HG03103 (cell line): ENCODE measurements at regions not wholly inside any gene's neighbourhood (a gene's known extent, or its start where the extent isn't known, plus 50 kb on each side); places are given as distances from the start of the nearest gene placed in this dataset.
A peak's percentile ranks its signal among the peaks of the same experiment; 100 is the strongest.
"Not testable (repeated sequence)": the region's sequence is repeated elsewhere in the genome, so short reads cannot be mapped to it uniquely, and the experiment has no call there.

Experiments used
- ATAC-seq: cut with Tn5 transposase; IDR thresholded peaks from one replicate; pipeline ENCODE4 v1.9.1; 2021; ENCODE audit warnings: low read depth; ENCODE audit not compliant: unreplicated experiment

GRCh38 chr9:74362423-74362822, 134.7 kb upstream of the RORB start:
- ATAC-seq, result no peak

- no peak for ATAC-seq
These were observed 131.0 kb upstream of the RORB start for GRCh38 chr9:74366111-74366510.

- ATAC-seq, result no peak
These were observed 127.3 kb upstream of the RORB start for GRCh38 chr9:74369844-74370243.

- no peak for ATAC-seq
These were observed 123.8 kb upstream of the RORB start for GRCh38 chr9:74373348-74373747.

GRCh38 chr9:74379718-74380117, 117.4 kb upstream of the RORB start:
- peak; percentile 82 for ATAC-seq

- no peak for ATAC-seq
These were observed 105.3 kb upstream of the RORB start for GRCh38 chr9:74391816-74392215.

- no peak for ATAC-seq
These were observed 93.6 kb upstream of the RORB start for GRCh38 chr9:74403581-74403980.

GRCh38 chr9:74404620-74405019, 92.5 kb upstream of the RORB start:
- ATAC-seq, result no peak

- ATAC-seq, result no peak
These were observed 90.0 kb upstream of the RORB start for GRCh38 chr9:74407166-74407565.

- ATAC-seq, result no peak
These were observed 84.7 kb upstream of the RORB start for GRCh38 chr9:74412236-74412979.

GRCh38 chr9:74413876-74414275, 83.3 kb upstream of the RORB start:
- no peak for ATAC-seq

- ATAC-seq, result no peak
These were observed 82.8 kb upstream of the RORB start for GRCh38 chr9:74414325-74414724.

- ATAC-seq, result no peak
These were observed 81.1 kb upstream of the RORB start for GRCh38 chr9:74415995-74416394.

- not testable (repeated sequence) for ATAC-seq
These were observed 72.6 kb upstream of the RORB start for GRCh38 chr9:74424488-74424887.

GRCh38 chr9:74431467-74431866, 65.7 kb upstream of the RORB start:
- ATAC-seq, result no peak

- ATAC-seq, result no peak
These were observed 53.9 kb upstream of the RORB start for GRCh38 chr9:74443036-74443750.

- no peak for ATAC-seq
These were observed 52.8 kb upstream of the RORB start for GRCh38 chr9:74444369-74444768.
